Left lung (tissue), 4 donors: ENCODE measurements at regions not wholly inside any gene's neighbourhood (a gene's known extent, or its start where the extent isn't known, plus 50 kb on each side); places are given as distances from the start of the nearest gene placed in this dataset.
A peak's percentile ranks its signal among the peaks of the same experiment; 100 is the strongest.

Experiments used
- ATAC-seq: fragments of 200-7000 bp; cut with Tn5 transposase; one replicate; pipeline ENCODE4 v1.9.1; 2020; ENCODE audit warnings: moderate library complexity
- DNase-seq, 4 donors: peaks; one replicate each; pipeline ENCODE4 v3.0.0-alpha.2; 2013 to 2020
- H3K27ac ChIP-seq, 2 donors: fragments of 200-600 bp; sonication (generic) in 1 of 2; one replicate each; pipeline versions ENCODE4 v1.5.0 to v1.8.0; 2020 to 2021
- H3K27me3 ChIP-seq, 2 donors: fragments of 200-600 bp; sonication (generic) in 1 of 2; one replicate each; pipeline versions ENCODE4 v1.5.0 to v1.8.0; 2020 to 2021
- H3K36me3 ChIP-seq, 2 donors: fragments of 200-600 bp; sonication (generic) in 1 of 2; one replicate each; pipeline versions ENCODE4 v1.5.0 to v1.8.0; 2020 to 2021
- H3K4me1 ChIP-seq, 2 donors: fragments of 200-600 bp; one replicate each; pipeline ENCODE4 v1.8.0; 2021
- H3K4me3 ChIP-seq, 2 donors: fragments of 200-600 bp; sonication (generic) in 1 of 2; one replicate each; pipeline versions ENCODE4 v1.5.0 to v1.8.0; 2020 to 2021; ENCODE audit warnings: mild to moderate bottlenecking in 1 of 2
- H3K9me3 ChIP-seq, 2 donors: fragments of 200-600 bp; sonication (generic) in 1 of 2; one replicate each; pipeline versions ENCODE4 v1.5.0 to v1.8.0; 2020 to 2021
- CTCF ChIP-seq, 2 donors: fragments of 200-600 bp; sonication (generic) in 1 of 2; IDR thresholded peaks; one replicate each; pipeline versions ENCODE4 v1.5.0 to v1.8.0; 2021; ENCODE audit warnings: antibody characterized with exemption in 2 of 2
- intact Hi-C, 2 donors: fragments of 100-400 bp; cut with DNase I; formaldehyde crosslinking; loops; one replicate each; pipeline versions ENCODE4 v1.11.2 to v1.14.2; 2022
- donor health status: DM: no; HTN: yes; CAD: no.
- donor health status: DM: no; HTN: no; CAD: no.

GRCh38 chr11:32325187-32325586, 110.2 kb downstream of the WT1 start:
- no peak for DNase-seq
- Histone ChIP-seq H3K36me3 (no peaks in the 10 kb centered on the region), H3K9me3 (no peaks in the 10 kb centered on the region), H3K4me1 (no peaks in the 10 kb centered on the region), H3K27me3 (peaks cover 0 to 25% of the 10 kb centered on the region in 2 donors), H3K4me3 (no peak overlapping the region), H3K27ac (no peak overlapping the region)
- no peak for TF ChIP-seq CTCF (IDR thresholded peaks at IDR 0.05)
- intact Hi-C loops: no loop called here
- no peak for ATAC-seq

- H3K9me3 ChIP-seq: no peaks in the 10 kb centered on the region
- no peak overlapping the region for H3K27ac ChIP-seq
- no peak for TF ChIP-seq CTCF (IDR thresholded peaks at IDR 0.05)
- intact Hi-C loops: no loop called here
- DNase-seq: no peak
- H3K4me1 ChIP-seq: no peaks in the 10 kb centered on the region
- H3K27me3 ChIP-seq: peaks cover 0 to 28% of the 10 kb centered on the region in 2 donors
- H3K36me3 ChIP-seq: no peaks in the 10 kb centered on the region
- no peak overlapping the region for H3K4me3 ChIP-seq
- ATAC-seq: no peak
Measured at GRCh38 chr11:32325725-32326124, 109.6 kb downstream of the WT1 start.

GRCh38 chr11:32326522-32326921, 108.8 kb downstream of the WT1 start:
- no peak for TF ChIP-seq CTCF (IDR thresholded peaks at IDR 0.05)
- peak; percentile 48 for ATAC-seq
- intact Hi-C loops: no loop called here

GRCh38 chr11:32328392-32328791, 106.9 kb downstream of the WT1 start:
- no peak for DNase-seq
- no peak overlapping the region for H3K4me3 ChIP-seq
- no peak overlapping the region for H3K27ac ChIP-seq
- intact Hi-C loops: no loop called here
- no peak for ATAC-seq
- H3K9me3 ChIP-seq: no peaks in the 10 kb centered on the region
- H3K36me3 ChIP-seq: no peaks in the 10 kb centered on the region
- peaks cover 7 to 27% of the 10 kb centered on the region in 2 donors for H3K27me3 ChIP-seq
- peaks cover 0 to 6% of the 10 kb centered on the region in 2 donors for H3K4me1 ChIP-seq
- no peak for TF ChIP-seq CTCF (IDR thresholded peaks at IDR 0.05)

More at GRCh38 chr11:32326522-32326921, 108.8 kb downstream of the WT1 start:
- no peak for DNase-seq
- H3K4me3 ChIP-seq: no peak overlapping the region
- H3K27ac ChIP-seq: no peak overlapping the region
- H3K9me3 ChIP-seq: no peaks in the 10 kb centered on the region
- no peaks in the 10 kb centered on the region for H3K36me3 ChIP-seq
- H3K27me3 ChIP-seq: peaks cover 0 to 29% of the 10 kb centered on the region in 2 donors
- H3K4me1 ChIP-seq: no peaks in the 10 kb centered on the region

GRCh38 chr11:32331098-32331497, 104.2 kb downstream of the WT1 start:
- H3K9me3 ChIP-seq: no peaks in the 10 kb centered on the region
- peaks cover 0 to 12% of the 10 kb centered on the region in 2 donors for H3K4me1 ChIP-seq
- intact Hi-C loops: no loop called here
- TF ChIP-seq CTCF (IDR thresholded peaks at IDR 0.05): no peak
- ATAC-seq (no peak), DNase-seq (peak in 1 of 4 donors; percentile 40)
- no peak overlapping the region for H3K4me3 ChIP-seq
- H3K27me3 ChIP-seq: peaks cover 11 to 54% of the 10 kb centered on the region in 2 donors
- H3K36me3 ChIP-seq: no peaks in the 10 kb centered on the region
- H3K27ac ChIP-seq: no peak overlapping the region
